NCI-H446 (cell line): ENCODE measurements at regions not wholly inside any gene's neighbourhood (a gene's known extent, or its start where the extent isn't known, plus 50 kb on each side); places are given as distances from the start of the nearest gene placed in this dataset.
A peak's percentile ranks its signal among the peaks of the same experiment; 100 is the strongest.

Experiments
- DNase-seq, 2 experiments: peaks; one replicate each; lab custom pipeline; 2025; lab: John Stamatoyannopoulos, UW

DNA sequence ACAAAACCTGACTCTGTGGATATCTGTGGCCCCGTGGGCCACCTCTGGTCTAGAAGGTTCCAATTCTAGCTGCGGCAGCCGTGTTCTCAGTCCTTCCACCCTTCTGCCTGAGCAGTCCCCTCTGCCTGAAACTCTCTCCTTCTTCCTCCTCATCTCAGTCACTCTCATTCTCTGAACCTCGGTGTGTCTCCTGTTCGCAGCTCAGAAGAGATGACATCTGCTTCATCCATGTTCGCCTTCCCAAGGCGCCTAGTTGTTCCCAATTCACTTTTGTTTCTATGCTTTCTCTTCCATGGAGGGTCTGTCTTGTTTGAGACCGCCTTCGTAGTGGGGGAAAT is 95.5 kb downstream of the CEBPB start:
- no peak for DNase-seq

DNA sequence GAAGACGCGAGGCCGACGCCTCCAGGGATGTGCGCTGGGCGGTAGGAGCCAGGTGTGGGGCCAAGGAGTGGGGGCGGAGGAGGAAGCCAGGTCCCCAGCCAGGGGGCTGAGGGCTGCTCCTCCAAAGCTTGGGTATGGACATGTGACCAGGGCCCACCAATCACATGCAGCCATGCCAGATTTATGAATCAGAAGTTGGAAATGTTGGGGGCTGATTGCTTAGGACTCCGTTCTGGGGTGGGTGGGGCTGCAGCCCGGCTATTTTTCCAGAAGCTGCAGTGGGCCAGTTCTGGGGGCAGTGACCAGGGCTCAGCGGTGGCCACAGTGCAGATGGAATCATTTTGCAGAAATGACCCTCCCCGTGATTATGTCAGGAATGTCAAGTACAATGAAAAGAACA is 96.0 kb downstream of the CEBPB start:
- DNase-seq: no peak

DNA sequence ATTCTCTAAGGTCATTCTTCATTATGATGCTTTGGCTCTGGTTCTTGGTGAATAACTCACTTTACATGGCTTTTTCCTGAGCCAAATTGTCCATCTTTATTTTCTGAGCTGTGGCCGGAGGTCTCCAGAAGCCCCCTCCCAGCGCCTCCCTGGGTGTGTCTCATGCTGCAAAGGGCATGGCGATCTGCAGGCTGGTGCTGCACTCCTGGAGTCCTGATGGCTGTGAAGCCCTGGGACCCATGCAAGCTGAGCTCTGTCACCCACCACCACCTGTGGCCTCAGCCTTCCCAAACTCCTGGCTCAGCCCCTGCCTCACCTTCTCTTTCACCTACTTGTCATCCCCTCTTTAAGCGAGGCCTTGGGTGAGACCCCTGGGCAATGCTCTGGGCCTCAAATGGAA is 96.9 kb downstream of the CEBPB start:
- no peak for DNase-seq

DNA sequence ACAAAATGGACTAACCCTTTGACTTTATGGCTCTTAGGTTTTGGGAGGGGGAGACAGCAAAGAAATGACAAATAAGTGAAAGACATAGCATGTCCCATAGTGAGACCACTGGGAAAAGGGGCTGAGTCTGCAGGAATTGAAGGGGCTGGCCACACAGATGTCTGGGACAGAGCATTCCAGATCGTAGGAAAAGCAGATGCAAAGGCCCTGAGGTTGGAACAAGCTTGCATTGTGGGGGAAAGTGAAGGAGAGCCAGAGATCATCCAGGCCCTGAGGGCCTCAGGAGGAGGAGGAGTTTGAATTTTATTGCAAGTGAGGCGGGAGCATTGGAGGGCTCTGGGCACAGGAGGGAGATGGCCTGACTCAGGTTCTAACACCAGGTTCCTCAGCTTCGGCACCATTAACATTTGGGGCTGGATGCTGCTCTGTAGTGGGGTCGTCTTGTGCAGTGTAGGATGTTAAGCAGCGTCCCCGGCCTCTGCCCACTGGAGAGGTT is 97.5 kb downstream of the CEBPB start:
- no peak for DNase-seq

DNA sequence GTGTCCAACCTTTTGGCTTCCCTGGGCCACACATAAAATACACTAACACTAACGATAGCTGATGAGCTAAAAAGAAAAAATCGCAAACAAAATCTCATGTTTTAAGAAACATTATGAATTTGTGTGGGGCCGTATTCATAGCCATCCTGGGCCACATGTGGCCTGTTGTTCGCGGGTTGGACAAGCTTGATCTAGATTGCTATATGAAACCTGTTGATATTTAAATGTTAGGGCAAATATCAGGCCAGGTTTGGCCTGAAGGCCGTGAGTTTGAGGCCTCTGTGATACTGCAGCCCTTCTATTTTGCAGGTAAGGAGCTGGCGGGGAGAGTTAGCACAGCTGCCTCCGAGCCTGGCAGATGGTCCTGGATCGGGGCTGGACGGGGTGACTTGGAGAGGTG is 99.0 kb downstream of the CEBPB start:
- DNase-seq: no peak

DNA sequence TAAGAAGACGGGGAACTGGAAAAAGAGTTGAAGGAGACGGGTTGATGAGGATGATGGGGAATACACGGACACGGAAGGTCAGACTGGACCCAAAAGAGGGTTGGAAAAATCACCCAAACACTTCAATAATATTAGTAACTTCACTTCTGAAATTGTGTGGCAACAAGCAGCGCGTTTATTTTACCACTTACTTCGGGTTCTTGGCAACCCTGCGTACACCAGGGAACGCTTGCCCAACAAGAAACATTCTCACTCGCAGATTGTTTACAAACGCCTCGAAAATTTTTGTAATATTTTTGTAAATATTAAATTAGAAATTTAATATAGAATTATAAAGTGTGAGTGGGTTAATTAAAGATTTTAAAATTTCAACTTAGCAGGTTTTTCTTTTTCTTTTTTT is 99.5 kb downstream of the CEBPB start:
- DNase-seq: no peak

DNA sequence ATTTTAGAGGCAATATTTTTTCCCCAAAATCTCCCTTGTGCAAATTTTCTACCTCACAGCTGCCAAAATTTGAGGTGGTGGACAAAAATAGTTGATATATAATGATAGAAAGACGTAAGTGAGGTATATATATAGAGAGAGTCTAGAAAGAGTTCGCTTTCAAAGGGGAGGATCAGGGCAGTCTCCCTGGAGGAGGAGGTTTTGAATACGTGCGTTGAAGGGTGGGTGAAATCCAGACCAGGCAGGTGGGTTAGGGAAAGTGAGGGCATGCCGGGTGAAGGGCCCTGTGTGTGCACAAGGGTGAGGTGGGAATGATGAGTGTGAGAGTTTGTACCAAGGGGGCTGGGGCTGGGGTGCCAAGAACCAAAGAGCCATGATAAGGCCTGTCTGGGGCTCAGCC is 100.2 kb downstream of the CEBPB start:
- no peak for DNase-seq

DNA sequence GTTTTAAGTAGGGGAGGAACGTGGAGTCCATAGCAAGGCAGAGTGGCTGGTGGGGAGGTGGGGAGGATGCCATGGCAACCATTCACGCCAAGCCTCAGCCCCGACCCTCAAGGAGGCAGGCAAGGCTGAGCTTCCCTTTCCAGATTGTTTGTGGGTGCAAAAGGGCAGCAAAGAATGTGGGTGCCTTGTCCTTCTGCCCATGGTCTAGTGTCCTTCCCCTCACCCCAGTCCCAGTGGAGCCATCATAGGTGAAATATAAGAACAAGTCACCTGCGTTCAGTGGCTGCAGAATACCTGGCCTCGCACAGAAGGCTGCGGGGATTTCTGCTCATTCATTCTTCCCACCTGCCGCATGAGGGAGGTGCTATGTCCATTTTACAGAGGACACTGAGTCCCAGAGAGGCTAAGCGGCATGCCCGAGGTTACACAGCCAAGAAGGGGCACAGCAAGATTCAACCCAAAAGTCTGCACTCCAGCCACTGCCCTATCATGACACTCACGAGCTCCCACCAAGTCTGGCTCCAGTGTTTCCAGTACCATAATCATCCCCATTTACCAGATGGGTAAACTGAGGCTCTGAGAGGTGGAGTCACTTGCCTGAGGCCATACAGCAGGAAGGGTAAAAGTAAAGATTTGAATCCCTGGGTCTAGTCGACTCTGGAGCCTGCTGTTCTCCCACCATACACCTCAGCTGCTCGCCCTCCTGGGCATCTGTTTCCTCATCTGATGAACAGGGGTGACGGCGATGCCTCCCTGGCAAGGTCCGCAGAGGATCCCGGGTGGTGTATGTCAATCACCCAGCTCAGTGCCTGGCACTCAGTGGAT is 100.8 kb downstream of the CEBPB start:
- no peak for DNase-seq

DNA sequence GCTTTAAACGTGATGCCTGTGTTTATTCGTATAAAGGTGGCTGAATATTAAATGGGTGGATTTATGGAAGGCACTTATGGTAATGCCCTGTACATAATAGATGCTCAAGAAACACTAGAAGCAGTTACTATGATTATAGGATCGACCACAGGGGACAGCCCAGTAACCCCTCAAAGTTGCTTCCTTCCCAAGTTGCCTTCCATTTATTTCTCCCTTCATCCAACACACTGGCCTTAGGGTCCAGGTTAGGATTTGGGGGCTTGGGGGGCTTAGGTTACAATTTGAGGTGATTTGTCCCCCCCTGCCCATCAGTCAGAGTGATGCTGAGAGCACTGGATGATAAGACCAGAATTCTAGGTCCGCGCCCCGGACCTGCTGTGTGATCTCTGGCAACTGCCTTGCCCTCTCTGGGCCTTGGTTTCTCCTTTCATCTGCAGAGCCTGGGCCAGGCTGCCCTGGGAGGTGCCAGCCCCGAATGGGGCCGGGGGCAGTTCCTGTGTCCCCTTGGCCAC is 101.5 kb downstream of the CEBPB start:
- DNase-seq: no peak

DNA sequence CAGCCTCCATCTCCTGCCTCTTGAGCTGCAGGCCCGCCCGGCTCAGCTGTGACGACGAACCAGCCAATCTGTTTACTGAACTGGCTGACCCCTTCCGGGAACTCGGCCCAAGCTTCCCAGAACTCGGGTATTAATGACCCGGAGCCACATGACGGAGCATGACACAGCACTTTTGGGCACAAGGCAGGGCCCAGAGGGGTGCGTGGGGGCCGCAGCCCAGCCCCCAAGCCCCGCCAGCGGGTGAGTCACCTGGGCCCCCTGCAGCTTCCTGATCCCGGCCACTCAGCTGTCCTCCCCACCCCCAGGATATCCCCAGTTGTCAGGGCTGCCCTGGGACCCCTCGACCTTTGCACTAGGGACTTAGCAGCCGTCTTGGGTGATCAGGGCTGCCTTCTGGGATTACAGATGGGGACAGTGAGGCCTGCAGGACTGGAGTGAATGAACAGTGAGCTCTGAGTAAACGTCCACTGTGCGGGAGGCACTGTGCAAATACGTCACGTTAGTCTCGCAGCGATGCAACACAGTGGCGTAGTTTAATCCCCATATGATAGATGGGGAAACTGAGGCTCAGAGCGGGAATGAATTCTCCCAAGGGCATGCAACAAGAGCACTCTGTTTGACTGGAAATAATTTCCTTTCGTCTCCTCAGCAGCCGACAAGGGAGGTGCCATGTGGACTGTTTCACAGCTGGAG is 102.1 kb downstream of the CEBPB start:
- peak in 1 of 2 experiments; percentile 40 for DNase-seq

DNA sequence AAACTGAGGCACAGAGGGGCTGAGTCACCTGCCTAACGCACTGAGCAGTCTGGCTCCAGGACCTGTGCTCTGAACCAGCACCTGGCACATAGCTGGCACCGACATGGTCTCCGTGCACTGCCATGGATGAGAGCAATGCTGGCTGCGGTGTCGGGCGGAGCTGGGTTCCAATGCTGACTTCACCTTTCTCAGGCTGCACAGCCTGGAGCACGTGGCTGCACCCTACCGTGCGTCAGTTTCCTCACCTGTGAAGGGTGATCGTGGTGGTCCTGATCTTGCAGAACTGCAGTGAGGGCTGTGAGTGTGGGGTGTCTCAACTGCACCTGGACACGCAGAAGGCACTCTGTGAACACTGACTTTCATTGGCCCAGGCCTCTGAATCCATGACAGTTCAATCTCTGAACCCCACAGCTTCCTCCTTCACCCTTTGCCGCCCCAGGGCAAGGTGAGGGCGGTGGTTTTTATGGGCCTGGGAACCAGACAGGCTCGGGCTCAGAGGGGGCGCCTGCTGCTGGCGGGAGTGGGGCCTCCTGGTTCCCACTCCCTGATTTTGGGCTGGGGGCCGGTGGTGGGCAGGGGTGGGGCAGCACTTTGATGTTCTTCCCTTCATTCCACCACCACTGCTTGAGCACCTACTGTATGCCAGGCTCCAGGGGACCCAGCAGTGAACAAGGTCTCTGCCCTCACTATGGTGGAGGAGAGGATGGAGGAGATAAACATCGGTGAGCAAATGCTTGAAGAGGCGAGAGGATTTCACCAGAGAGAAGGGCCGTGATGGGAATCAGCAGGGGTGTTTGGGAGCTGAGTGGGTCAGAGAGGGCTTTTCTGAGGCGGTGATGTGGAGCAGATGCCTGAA is 102.9 kb downstream of the CEBPB start:
- DNase-seq: no peak

DNA sequence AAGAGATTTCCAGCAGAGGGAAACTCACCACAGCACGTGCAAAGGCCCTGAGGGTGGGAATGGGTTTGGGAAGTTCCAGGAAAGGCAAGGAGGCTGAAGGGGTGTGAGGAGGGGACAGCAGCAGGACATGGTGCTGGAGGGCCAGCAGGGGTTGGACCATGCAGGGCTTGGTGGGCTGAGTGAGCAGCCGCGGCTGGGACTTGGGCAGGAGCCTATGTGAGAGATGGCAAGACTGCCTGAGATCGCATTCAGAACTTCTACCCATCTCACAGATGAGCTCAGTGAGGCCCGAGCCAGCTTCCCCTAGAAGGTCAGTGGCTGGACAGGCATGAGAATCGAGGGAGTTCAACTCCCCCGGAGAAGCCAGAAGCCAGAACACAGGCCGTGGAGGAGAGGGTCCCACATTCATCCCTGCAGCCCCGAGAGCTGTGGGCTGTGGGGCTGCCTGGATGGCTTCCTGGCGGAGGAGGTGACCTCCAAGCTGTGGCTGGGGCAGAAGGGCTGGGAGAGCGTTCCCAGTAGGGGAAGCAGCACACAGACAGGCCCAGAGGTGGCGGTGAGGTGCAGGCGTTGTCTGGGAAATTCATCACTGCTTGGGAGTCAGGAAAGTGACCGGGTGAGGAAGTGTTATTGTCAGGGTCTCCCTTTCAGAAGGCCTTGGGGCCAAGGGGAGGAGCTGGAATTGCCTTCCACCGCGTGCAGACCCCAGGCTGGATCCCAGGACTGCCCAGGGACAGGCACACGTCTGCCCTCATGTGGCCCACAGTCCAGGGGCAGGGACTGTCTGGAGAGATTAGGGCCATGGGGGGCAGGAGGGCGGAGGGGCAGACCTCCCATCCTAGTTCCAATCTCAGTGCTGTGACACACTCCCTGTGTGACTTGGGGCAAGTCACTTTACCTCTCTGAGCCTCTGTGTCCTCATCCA is 103.8 kb downstream of the CEBPB start:
- DNase-seq: no peak

DNA sequence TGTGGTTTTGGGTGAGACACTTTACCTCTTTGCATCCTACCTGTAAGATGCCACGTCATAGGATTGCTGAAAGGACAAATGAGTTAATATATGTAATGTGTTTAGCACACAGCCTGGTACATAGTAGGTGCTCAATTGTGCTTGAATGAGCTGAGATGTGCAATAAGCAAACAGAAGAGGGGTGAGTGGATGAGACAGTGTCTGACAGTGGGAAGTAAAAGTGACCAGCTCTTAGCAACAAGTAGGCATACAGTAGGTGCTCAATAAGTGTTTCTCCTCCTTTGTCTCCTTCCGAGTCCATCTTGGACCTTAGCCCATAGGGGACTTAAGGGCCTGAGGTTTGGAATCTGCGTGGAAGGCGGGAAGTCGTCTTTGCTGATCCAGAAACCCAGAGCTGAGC is 104.7 kb downstream of the CEBPB start:
- DNase-seq: no peak

DNA sequence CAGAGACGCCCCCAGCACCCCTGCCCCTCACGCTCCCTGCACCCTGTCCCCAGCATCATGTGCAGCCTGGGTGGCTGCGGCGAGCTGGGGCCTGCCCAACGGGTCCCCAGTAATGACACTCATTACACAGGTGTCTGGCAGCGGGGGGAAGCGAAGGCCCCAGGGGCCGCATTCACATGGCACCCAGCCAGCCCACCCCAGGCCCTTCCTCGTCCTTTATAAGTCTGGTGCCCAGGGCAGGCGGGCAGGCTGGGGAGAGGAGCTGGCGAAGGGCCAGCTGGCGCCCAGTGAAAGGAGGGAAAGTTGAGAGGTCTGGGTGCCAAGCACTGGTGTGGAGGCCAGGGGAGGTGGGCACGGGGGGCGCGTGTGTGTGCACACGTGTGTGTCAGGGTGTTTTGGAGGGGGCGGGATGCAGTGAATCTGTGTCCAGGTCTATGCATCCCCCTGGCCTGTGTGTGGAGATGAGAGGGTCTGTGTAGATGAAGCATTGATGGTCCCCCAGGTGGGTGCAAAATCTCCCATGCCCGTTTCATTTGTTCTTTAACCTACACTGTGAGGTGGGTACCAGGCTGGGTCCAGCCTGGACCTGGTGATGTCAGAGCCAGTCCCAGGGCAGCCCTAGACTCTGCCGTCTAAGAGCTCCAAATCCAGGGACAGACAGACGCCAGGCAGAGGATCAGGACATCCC is 105.3 kb downstream of the CEBPB start:
- DNase-seq: peak in 1 of 2 experiments; percentile 62

DNA sequence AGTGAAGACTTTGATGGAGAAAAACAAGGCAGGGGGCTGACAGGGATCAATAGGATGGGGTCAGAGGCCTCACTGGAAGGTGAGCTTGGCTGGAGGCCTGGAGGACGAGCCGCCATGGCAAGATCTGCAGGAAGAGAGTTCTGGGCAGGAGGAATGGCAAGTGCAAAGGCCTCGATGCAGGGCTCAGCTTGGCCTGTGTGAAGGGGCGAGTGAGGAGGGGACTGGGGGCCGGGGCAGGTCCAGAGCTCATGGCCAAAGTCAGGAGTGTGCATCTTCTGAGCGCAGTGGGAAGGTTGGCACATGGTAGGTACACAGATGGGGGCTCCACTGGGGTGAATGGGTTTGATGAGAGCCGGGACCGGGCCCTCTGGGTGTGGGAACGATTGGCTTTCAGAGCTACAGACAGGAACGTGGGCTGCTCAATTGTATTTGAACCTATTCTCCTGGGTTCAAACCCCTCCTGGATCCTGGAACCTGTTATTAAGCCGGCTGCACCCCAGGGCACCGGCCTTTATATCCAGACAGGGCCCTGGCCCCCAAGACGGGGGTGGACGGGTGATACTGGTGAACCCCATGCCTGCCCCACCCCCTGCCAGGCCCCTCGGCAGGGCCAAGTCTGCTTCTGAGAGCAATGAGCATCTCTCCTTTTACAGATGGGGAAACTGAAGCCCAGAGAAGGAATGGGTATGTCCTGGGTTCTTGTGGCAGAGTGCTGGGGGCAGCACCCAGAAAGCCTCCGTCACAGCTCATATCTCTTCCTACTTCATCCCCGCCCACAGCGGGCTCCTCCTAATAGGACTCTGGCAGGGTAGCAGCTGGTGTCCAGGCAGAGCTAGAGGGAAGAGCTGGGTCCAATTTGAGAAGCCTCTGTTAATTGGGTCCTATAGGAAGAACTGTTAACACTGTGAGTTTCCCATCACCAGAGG is 106.1 kb downstream of the CEBPB start:
- DNase-seq: no peak

DNA sequence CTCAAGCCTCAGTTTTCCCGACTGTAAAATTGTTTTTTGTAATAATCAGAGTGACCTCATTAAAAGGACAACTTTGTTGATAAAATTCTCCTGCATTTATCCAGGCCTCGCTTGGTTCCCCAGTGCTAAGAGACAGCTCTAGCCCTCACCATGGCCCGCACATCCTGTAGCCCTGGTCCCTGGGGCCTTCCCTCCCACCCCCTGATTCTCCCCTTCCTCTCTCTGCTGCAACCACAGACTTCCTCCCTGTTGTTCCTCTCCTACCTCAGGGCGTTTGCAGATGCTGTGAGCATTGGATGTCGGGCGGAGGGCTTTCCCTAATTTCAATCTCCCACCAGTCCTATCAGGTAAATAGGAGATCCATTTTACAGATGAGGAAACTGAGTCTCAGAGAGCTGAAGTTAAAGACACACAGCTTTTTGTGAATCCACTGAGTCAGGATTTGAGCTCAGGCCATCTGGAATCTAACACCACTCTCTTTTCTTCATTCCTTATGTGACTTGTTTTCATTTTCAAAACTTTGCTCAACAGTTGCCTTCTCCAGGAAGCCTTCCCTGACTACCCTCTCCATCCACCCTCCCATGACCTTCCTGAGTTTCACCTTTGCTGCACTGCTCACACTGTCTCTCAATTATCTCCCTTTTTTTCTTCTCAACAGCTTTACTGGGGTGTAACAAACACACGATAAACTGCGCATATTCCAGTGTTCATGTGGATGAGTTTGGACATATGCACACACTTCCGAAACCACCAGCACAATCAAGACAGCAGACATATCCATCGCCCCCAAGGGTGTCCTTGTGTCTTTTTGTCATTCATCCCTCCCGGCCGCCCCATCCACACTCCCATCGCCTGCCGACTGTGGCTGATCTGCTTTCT is 107.1 kb downstream of the CEBPB start:
- no peak for DNase-seq

DNA sequence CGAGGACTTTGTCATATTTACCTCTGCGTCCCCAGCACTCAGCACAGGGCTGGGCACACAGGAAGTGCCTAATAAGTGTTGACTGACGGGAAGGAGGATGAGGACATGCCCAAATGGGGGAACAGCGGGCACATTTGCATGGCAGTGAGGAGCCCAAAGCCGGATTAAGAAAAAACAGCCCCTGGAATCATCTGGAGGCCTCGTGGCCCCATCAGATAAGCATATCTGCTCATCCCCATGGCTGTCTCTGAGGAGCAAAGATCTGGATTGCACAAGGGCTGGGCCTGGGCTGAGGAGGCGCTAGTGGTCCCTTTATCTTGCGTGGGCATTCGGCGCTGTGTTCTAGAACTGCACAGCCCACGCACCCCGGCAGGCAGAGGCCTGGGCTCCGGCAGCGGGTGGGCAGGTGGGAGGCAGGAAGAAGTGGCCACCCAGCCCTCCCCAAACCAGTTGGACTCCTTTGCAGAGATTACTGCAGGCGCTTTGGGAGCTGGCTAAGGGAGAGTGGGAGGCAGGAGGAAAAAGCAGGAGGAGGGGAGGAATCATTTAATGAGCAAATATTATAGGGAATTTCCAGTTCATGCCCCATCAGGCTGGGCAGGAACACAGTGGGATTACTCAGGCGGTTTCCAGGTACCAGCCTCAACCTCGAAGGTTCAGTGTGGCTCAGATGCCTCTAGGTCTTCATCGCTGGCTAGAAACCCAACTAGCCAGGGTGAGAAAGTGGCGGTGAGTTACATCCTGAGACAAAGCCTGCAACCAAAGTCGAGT is 108.1 kb downstream of the CEBPB start:
- DNase-seq: no peak

DNA sequence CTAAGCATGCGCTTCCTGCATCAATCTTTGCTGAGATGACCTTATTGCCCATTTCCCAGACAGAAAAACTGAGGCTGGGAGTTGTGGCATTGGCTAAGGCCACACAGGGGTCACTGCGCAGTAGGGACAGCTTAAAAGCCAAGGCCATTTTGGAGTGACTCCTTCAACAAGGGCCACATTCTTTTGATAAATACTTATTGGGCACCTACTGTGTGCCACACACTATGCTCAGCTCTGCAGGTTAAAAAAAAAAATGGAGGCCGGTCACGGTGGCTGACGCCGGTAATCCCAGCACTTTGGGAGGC is 108.6 kb downstream of the CEBPB start:
- DNase-seq: no peak
